AG04450 (cell line): ENCODE measurements at regions not wholly inside any gene's neighbourhood (a gene's known extent, or its start where the extent isn't known, plus 50 kb on each side); places are given as distances from the start of the nearest gene placed in this dataset.

Experiments used
- CTCF ChIA-PET: fragments of 300-600, 350-600 bp; formaldehyde crosslinking; extraction: SDS; loops from one replicate; lab custom pipeline; 2022; ENCODE audit warnings: antibody characterized with exemption, inconsistent platforms; lab: Charles Lee
- POLR2A ChIA-PET: fragments of 350-600 bp; formaldehyde crosslinking; extraction: SDS; loops from one replicate; lab custom pipeline; 2021; ENCODE audit warnings: antibody characterized with exemption, inconsistent platforms; lab: Yijun Ruan, JAX
- DNase-seq: peaks from one replicate; pipeline ENCODE4 v3.0.0-alpha.2; 2011; ENCODE audit warnings: low read depth, low spot score
- H3K27ac ChIP-seq: one replicate; pipeline ENCODE4 v1.5.1; 2012; ENCODE audit warnings: low read depth, low read length, control low read depth
- H3K27me3 ChIP-seq: one replicate; pipeline ENCODE4 v1.6.0; 2012; ENCODE audit warnings: low read length; ENCODE audit not compliant: control insufficient read depth, insufficient read depth
- H3K4me3 ChIP-seq: 2 replicates; pipeline ENCODE4 v1.5.1; 2011; ENCODE audit warnings: mild to moderate bottlenecking, low read depth, low read length, control low read depth
- H3K9me3 ChIP-seq: 2 replicates; pipeline ENCODE4 v1.5.1; 2012; ENCODE audit warnings: low read length; ENCODE audit not compliant: control insufficient read depth, insufficient read depth
- CTCF ChIP-seq: IDR thresholded peaks from 2 replicates; pipeline ENCODE4 v1.5.1; 2011; ENCODE audit warnings: low read depth, low read length, control low read depth, inconsistent platforms

GRCh38 chr14:71169861-71170260 is 262.6 kb downstream of the PCNX1 start:
- CTCF ChIA-PET = interaction anchor here (1.1 to 1.3 kb wide), 2 partner anchors 9 to 583 kb away, joined by 3 read pairs; no protein-coding TSS in a partner anchor
- DNase-seq = no peak
- Histone ChIP-seq H3K9me3 (no peaks in the 10 kb centered on the region), H3K27ac (no peak overlapping the region), H3K4me3 (no peak overlapping the region), H3K27me3 (no peaks in the 10 kb centered on the region)
- POLR2A ChIA-PET = no interaction called here
- TF ChIP-seq CTCF = no peak

- POLR2A ChIA-PET = no interaction called here
- no peaks in the 10 kb centered on the region for H3K9me3 ChIP-seq
- CTCF ChIA-PET = interaction anchor here (0.6 kb wide), 1 partner anchor 10 kb away, joined by 3 read pairs; no protein-coding TSS in a partner anchor
- no peaks in the 10 kb centered on the region for H3K27me3 ChIP-seq
- no peak for TF ChIP-seq CTCF
- no peak overlapping the region for H3K4me3 ChIP-seq
- H3K27ac ChIP-seq = no peak overlapping the region
- no peak for DNase-seq
Measured at GRCh38 chr14:71175491-71175890, 268.2 kb downstream of the PCNX1 start.

- Histone ChIP-seq H3K27ac (no peak overlapping the region), H3K27me3 (no peaks in the 10 kb centered on the region), H3K4me3 (no peak overlapping the region), H3K9me3 (no peaks in the 10 kb centered on the region)
- CTCF ChIA-PET = interaction anchor here (4.7 kb wide), 1 partner anchor 12 kb away, joined by 18 read pairs; no protein-coding TSS in a partner anchor
- no peak for DNase-seq
- no peak for TF ChIP-seq CTCF
- POLR2A ChIA-PET = no interaction called here
Measured at GRCh38 chr14:71179066-71179465, 271.8 kb downstream of the PCNX1 start.

- TF ChIP-seq CTCF = no peak
- no peaks in the 10 kb centered on the region for H3K27me3 ChIP-seq
- H3K27ac ChIP-seq = no peak overlapping the region
- no peak for DNase-seq
- no peak overlapping the region for H3K4me3 ChIP-seq
- H3K9me3 ChIP-seq = no peaks in the 10 kb centered on the region
- POLR2A ChIA-PET = no interaction called here
- CTCF ChIA-PET = interaction anchor here (4.7 kb wide), 1 partner anchor 14 kb away, joined by 18 read pairs; no protein-coding TSS in a partner anchor
Measured at GRCh38 chr14:71180397-71180796, 273.1 kb downstream of the PCNX1 start.

- Histone ChIP-seq H3K9me3 (no peaks in the 10 kb centered on the region), H3K27ac (no peak overlapping the region), H3K27me3 (no peaks in the 10 kb centered on the region), H3K4me3 (no peak overlapping the region)
- DNase-seq = no peak
- TF ChIP-seq CTCF = no peak
- POLR2A ChIA-PET = no interaction called here
- CTCF ChIA-PET = interaction anchor here (4.7 kb wide), 1 partner anchor 15 kb away, joined by 18 read pairs; no protein-coding TSS in a partner anchor
Measured at GRCh38 chr14:71181215-71182003, 274.1 kb downstream of the PCNX1 start.
